Epithelial cell of esophagus (primary cell): ENCODE measurements at regions not wholly inside any gene's neighbourhood (a gene's known extent, or its start where the extent isn't known, plus 50 kb on each side); places are given as distances from the start of the nearest gene placed in this dataset.

ENCODE experiments used
- DNase-seq: peaks from one replicate; pipeline ENCODE4 v3.0.0; 2010; ENCODE audit warnings: low read depth
- H3K4me3 ChIP-seq: 2 replicates; pipeline ENCODE4 v1.5.1; 2011; ENCODE audit warnings: mild to moderate bottlenecking, low read length, control low read depth
- TF ChIP-seq, protein P1 (sequence below): IDR thresholded peaks from 2 replicates; pipeline ENCODE4 v1.5.1; 2011; ENCODE audit warnings: low read depth, mild to moderate bottlenecking, low read length, control low read depth, inconsistent platforms; ENCODE audit not compliant: insufficient read depth; ENCODE audit errors: missing control alignments

- DNase-seq: no peak
- H3K4me3 ChIP-seq: no peak overlapping the region
- TF ChIP-seq, protein P1, sequence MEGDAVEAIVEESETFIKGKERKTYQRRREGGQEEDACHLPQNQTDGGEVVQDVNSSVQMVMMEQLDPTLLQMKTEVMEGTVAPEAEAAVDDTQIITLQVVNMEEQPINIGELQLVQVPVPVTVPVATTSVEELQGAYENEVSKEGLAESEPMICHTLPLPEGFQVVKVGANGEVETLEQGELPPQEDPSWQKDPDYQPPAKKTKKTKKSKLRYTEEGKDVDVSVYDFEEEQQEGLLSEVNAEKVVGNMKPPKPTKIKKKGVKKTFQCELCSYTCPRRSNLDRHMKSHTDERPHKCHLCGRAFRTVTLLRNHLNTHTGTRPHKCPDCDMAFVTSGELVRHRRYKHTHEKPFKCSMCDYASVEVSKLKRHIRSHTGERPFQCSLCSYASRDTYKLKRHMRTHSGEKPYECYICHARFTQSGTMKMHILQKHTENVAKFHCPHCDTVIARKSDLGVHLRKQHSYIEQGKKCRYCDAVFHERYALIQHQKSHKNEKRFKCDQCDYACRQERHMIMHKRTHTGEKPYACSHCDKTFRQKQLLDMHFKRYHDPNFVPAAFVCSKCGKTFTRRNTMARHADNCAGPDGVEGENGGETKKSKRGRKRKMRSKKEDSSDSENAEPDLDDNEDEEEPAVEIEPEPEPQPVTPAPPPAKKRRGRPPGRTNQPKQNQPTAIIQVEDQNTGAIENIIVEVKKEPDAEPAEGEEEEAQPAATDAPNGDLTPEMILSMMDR: no peak
Observed at GRCh38 chr15:46555547-46555946, 920.7 kb downstream of the SQOR start.

- TF ChIP-seq, protein P1: no peak
- DNase-seq: no peak
- H3K4me3 ChIP-seq: no peak overlapping the region
Observed at GRCh38 chr15:46556010-46556409, 921.2 kb downstream of the SQOR start.

DNA sequence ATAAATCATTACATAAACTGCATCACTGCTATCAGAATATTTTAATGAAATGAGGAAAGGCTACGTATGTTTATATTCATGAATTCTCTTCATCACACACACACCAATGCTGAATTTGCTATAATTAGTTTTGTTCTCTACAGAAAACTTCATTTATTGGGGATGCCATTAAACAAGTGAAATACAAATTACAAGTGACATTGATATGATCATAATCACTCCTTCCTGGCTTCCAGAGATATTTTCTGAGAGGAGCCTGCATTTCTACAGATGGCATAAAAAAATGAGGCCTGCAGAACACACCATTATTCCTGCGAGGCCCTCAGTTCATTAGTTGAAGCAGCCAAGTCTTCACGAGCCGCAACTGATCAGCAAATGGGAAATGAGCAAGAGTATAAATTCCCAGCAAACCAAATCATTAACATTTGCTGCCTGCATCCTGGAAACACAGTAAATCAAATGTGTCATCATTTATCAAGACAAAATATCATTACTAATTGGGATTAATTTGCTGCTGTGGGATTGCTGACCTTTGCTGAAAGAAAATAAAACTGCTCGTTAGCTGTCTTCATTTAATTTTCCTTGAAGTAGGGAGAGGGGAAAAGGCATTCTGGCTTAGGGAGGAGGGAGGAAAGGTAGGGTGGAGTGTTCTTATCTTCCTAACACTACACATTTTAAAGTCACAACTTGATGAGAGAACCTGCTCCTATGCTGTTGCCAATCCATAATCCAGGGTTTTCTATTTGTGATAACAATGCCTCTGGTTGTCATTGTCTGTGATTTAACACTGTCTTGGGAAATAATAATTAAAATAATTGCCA lies 921.9 kb downstream of the SQOR start:
- TF ChIP-seq, protein P1: no peak
- DNase-seq: no peak
- H3K4me3 ChIP-seq: no peak overlapping the region

DNA sequence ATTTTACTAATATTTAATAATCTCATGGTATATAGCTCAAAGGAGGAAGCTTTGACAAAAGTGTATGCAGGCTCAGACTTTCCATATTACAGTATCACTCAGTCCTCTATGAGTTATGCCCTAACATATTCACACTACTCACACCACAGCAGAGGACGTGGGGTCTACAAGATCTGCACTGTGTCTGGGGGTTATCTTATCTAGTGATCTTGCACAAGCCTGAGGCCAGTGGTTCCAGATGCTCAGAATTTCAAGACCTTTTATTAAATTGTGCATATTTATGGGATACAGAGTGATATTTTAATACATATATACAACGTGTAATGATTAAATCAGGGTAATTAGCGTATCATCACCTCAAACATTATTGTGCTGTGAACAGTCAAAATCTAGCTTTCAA lies 933.1 kb downstream of the SQOR start:
- DNase-seq: no peak
- TF ChIP-seq, protein P1: no peak
- H3K4me3 ChIP-seq: no peak overlapping the region

- DNase-seq: no peak
- TF ChIP-seq, protein P1: no peak
- no peak overlapping the region for H3K4me3 ChIP-seq
Observed at GRCh38 chr15:46569781-46570180, 935.0 kb downstream of the SQOR start.

DNA sequence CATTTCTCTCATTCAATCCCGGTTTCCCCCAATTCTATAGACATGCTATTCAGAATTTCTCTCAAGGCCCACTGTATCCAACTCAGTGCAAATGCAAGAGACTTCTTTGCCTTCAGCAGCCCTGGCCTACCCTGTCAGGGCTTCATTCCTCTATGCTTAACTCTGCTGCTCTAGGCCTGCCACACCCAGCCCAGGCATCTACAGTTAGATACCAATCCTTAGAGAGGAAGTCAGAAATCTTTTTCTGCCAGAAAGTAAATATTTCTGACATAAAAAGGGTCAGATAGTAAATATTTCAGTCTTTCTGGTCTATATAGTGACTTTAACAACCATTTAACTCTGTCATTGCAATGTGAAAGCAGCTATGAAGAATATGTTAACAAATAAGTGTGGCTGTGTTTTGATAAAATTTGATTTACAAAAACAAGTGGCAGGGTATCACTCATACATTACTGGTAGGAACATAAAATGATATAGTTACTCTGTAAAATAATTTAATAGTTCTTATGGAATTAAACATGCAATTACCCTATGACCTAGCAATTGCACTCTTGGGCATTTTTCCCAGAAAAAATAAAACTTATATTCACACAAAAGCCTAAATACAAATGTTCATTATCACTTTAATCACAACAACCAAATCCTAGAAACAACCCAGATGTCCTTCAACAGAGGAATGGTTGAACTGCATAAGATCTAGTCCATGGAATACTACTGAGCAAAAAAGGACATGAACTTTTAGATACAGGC lies 942.0 kb downstream of the SQOR start:
- no peak overlapping the region for H3K4me3 ChIP-seq
- DNase-seq: peak; percentile 12
- TF ChIP-seq, protein P1: no peak

GRCh38 chr15:46577767-46578166 lies 942.9 kb downstream of the SQOR start:
- TF ChIP-seq, protein P1: no peak
- H3K4me3 ChIP-seq: no peak overlapping the region
- DNase-seq: no peak
